Mesothelial cell of epicardium (in vitro differentiated cells): ENCODE measurements at regions not wholly inside any gene's neighbourhood (a gene's known extent, or its start where the extent isn't known, plus 50 kb on each side); places are given as distances from the start of the nearest gene placed in this dataset.

Experiments used
- DNase-seq, 2 experiments: peaks; one replicate each; pipeline ENCODE4 v3.0.0; 2021; ENCODE audit warnings: low spot score in 2 of 2; ENCODE audit not compliant: unreplicated experiment in 2 of 2
- H3K27ac Mint-ChIP-seq: 2 replicates; pipeline ENCODE4 v1.8.0; 2021; ENCODE audit warnings: mixed read lengths
- H3K27me3 Mint-ChIP-seq: 2 replicates; pipeline ENCODE4 v1.8.0; 2021; ENCODE audit warnings: low read depth, mixed read lengths
- H3K36me3 Mint-ChIP-seq: 2 replicates; pipeline ENCODE4 v1.8.0; 2021; ENCODE audit warnings: mixed read lengths
- H3K4me1 Mint-ChIP-seq: 2 replicates; pipeline ENCODE4 v1.8.0; 2021; ENCODE audit warnings: mixed read lengths
- H3K4me3 Mint-ChIP-seq: 2 replicates; pipeline ENCODE4 v1.8.0; 2021; ENCODE audit warnings: mild to moderate bottlenecking, moderate library complexity, mixed read lengths
- H3K9me3 Mint-ChIP-seq: 2 replicates; pipeline ENCODE4 v1.8.0; 2021; ENCODE audit warnings: mixed read lengths
- CTCF ChIP-seq: fragments of 200-600 bp; sonication (generic); IDR thresholded peaks from one replicate; pipeline ENCODE4 v1.5.0; 2021; ENCODE audit warnings: antibody characterized with exemption; ENCODE audit not compliant: unreplicated experiment

- H3K9me3 Mint-ChIP-seq: peaks cover 11% of the 10 kb centered on the region
- H3K27ac Mint-ChIP-seq: no peak overlapping the region
- H3K4me1 Mint-ChIP-seq: no peaks in the 10 kb centered on the region
- no peak overlapping the region for H3K4me3 Mint-ChIP-seq
- no peak for DNase-seq
- no peaks in the 10 kb centered on the region for H3K36me3 Mint-ChIP-seq
- TF ChIP-seq CTCF: no peak
- H3K27me3 Mint-ChIP-seq: no peaks in the 10 kb centered on the region
Observed at GRCh38 chr4:45713996-45714395, 409.9 kb downstream of the GABRG1 start.

GRCh38 chr4:45701621-45702020, 422.2 kb downstream of the GABRG1 start:
- Mint-ChIP-seq H3K4me1 (peaks cover 4% of the 10 kb centered on the region), H3K36me3 (no peaks in the 10 kb centered on the region), H3K4me3 (no peak overlapping the region), H3K27ac (no peak overlapping the region), H3K27me3 (no peaks in the 10 kb centered on the region), H3K9me3 (no peaks in the 10 kb centered on the region)
- TF ChIP-seq CTCF: no peak
- DNase-seq: no peak

- no peaks in the 10 kb centered on the region for H3K27me3 Mint-ChIP-seq
- no peak overlapping the region for H3K4me3 Mint-ChIP-seq
- no peak for DNase-seq
- no peak for TF ChIP-seq CTCF
- peaks cover 14% of the 10 kb centered on the region for H3K4me1 Mint-ChIP-seq
- H3K27ac Mint-ChIP-seq: no peak overlapping the region
- H3K36me3 Mint-ChIP-seq: no peaks in the 10 kb centered on the region
- H3K9me3 Mint-ChIP-seq: peaks cover 14% of the 10 kb centered on the region
Observed at GRCh38 chr4:45693746-45694145, 430.1 kb downstream of the GABRG1 start.

GRCh38 chr4:45692131-45692735, 431.6 kb downstream of the GABRG1 start:
- no peaks in the 10 kb centered on the region for H3K27me3 Mint-ChIP-seq
- peaks cover 14% of the 10 kb centered on the region for H3K9me3 Mint-ChIP-seq
- H3K27ac Mint-ChIP-seq: no peak overlapping the region
- H3K4me3 Mint-ChIP-seq: no peak overlapping the region
- DNase-seq: no peak
- no peak for TF ChIP-seq CTCF
- H3K36me3 Mint-ChIP-seq: no peaks in the 10 kb centered on the region
- peaks cover 17% of the 10 kb centered on the region for H3K4me1 Mint-ChIP-seq

GRCh38 chr4:45688341-45688740, 435.5 kb downstream of the GABRG1 start:
- H3K27ac Mint-ChIP-seq: no peak overlapping the region
- no peak overlapping the region for H3K4me3 Mint-ChIP-seq
- H3K27me3 Mint-ChIP-seq: no peaks in the 10 kb centered on the region
- no peak for DNase-seq
- H3K36me3 Mint-ChIP-seq: no peaks in the 10 kb centered on the region
- TF ChIP-seq CTCF: no peak
- peaks cover 10% of the 10 kb centered on the region for H3K9me3 Mint-ChIP-seq
- H3K4me1 Mint-ChIP-seq: peaks cover 14% of the 10 kb centered on the region

GRCh38 chr4:45679411-45679810, 444.4 kb downstream of the GABRG1 start:
- Mint-ChIP-seq H3K27me3 (peaks cover 16% of the 10 kb centered on the region), H3K4me3 (no peak overlapping the region)

More at GRCh38 chr4:45679411-45679810, 444.4 kb downstream of the GABRG1 start:
- no peaks in the 10 kb centered on the region for H3K4me1 Mint-ChIP-seq
- H3K27ac Mint-ChIP-seq: no peak overlapping the region
- no peak for DNase-seq
- H3K9me3 Mint-ChIP-seq: peaks cover 4% of the 10 kb centered on the region
- TF ChIP-seq CTCF: no peak
- H3K36me3 Mint-ChIP-seq: no peaks in the 10 kb centered on the region
